ENCODE measurements at regions not wholly inside any gene's neighbourhood (a gene's known extent, or its start where the extent isn't known, plus 50 kb on each side); places are given as distances from the start of the nearest gene placed in this dataset.

GRCh38 chr6:169035385-169036240 is 218.0 kb downstream of the THBS2 start:
- Histone ChIP-seq H3K4me3 (ENCODE audit: low read depth, low read length) (no peak overlapping the region), H3K36me3 (replicated peaks) (no peaks in the 10 kb centered on the region), H3K27ac (peak overlapping the region; percentile 42), H3K27me3 (replicated peaks) (no peaks in the 10 kb centered on the region)
- in situ Hi-C loops (cut with HindIII; ENCODE audit: low pct_ligation_motif_present, low sequenced_read_pairs): no loop called here
- peak; percentile 60 for DNase-seq
- TF ChIP-seq, protein P1, sequence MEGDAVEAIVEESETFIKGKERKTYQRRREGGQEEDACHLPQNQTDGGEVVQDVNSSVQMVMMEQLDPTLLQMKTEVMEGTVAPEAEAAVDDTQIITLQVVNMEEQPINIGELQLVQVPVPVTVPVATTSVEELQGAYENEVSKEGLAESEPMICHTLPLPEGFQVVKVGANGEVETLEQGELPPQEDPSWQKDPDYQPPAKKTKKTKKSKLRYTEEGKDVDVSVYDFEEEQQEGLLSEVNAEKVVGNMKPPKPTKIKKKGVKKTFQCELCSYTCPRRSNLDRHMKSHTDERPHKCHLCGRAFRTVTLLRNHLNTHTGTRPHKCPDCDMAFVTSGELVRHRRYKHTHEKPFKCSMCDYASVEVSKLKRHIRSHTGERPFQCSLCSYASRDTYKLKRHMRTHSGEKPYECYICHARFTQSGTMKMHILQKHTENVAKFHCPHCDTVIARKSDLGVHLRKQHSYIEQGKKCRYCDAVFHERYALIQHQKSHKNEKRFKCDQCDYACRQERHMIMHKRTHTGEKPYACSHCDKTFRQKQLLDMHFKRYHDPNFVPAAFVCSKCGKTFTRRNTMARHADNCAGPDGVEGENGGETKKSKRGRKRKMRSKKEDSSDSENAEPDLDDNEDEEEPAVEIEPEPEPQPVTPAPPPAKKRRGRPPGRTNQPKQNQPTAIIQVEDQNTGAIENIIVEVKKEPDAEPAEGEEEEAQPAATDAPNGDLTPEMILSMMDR (IDR thresholded peaks at IDR 0.05; ENCODE audit: low read depth, low read length, missing control alignments): no peak

DNA sequence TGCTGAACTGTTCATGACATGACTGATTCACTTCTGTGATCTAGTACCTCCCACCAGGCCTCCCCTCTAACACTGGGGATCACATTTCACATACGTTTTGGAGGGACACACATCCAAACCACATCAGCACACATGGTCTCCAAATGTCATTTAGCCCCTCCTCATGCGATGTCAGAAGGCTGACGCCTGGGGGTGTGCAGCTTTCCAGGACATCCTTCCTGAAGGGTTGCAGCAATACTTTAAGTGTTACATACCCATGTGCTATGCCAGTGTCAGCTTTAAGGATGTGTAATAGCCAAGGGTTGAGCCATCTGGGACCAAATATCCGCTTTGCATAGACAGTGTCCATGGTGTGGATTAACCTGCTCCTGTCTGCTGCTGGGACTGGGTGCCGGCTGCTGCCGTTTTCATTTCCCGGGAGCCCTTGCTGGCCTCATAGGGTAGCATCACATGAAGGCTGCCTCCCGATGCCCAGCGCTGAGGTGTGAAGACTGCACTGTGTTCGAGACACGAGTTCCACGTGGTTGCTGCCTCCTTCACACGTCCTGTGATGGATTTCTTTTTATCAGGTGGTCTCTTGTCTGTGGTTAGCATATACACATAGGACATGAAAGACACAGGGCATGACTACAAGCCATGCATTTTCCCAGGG is 219.0 kb downstream of the THBS2 start:
- H3K4me3 ChIP-seq (ENCODE audit: low read depth, low read length): no peak overlapping the region
- TF ChIP-seq, protein P1 (IDR thresholded peaks at IDR 0.05; ENCODE audit: low read depth, low read length, missing control alignments): no peak
- in situ Hi-C loops (cut with HindIII; ENCODE audit: low pct_ligation_motif_present, low sequenced_read_pairs): no loop called here

DNA sequence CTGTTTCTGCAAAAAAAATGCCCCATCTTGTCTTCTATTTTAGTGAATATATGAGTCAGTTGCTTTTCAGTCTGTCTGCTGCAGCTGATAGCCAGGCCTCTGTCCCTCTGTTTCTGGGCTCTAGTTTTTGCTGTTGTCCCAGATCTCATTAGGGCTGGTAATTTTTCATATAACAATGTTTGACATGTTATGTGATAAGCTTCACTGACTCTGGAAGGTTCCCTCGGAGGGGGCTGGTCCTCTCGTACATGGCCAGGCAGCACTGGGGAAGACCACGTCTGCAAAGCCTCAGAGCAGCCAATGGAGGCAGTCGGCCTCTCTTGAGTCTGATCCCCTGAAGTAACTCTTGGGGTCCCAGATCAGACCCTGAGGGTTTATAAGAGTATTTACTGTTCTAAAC is 223.8 kb downstream of the THBS2 start:
- H3K4me3 ChIP-seq (ENCODE audit: low read depth, low read length): no peak overlapping the region
- in situ Hi-C loops (cut with HindIII; ENCODE audit: low pct_ligation_motif_present, low sequenced_read_pairs): no loop called here
- TF ChIP-seq, protein P1 (IDR thresholded peaks at IDR 0.05; ENCODE audit: low read depth, low read length, missing control alignments): no peak

More for the DNA sequence above, 219.0 kb downstream of the THBS2 start:
- Histone ChIP-seq H3K27ac (peak overlapping the region; percentile 42), H3K27me3 (replicated peaks) (no peaks in the 10 kb centered on the region), H3K36me3 (replicated peaks) (no peaks in the 10 kb centered on the region)
- no peak for DNase-seq

GRCh38 chr6:169028343-169028742 is 225.3 kb downstream of the THBS2 start:
- H3K36me3 ChIP-seq (replicated peaks): no peaks in the 10 kb centered on the region
- H3K27ac ChIP-seq: no peak overlapping the region
- no peak for DNase-seq
- no peak overlapping the region for H3K4me3 ChIP-seq (ENCODE audit: low read depth, low read length)
- in situ Hi-C loops (cut with HindIII; ENCODE audit: low pct_ligation_motif_present, low sequenced_read_pairs): no loop called here
- H3K27me3 ChIP-seq (replicated peaks): no peaks in the 10 kb centered on the region
- TF ChIP-seq, protein P1 (IDR thresholded peaks at IDR 0.05; ENCODE audit: low read depth, low read length, missing control alignments): no peak

More for the DNA sequence above, 223.8 kb downstream of the THBS2 start:
- no peak for DNase-seq
- no peaks in the 10 kb centered on the region for H3K36me3 ChIP-seq (replicated peaks)
- H3K27me3 ChIP-seq (replicated peaks): no peaks in the 10 kb centered on the region
- H3K27ac ChIP-seq: no peak overlapping the region

DNA sequence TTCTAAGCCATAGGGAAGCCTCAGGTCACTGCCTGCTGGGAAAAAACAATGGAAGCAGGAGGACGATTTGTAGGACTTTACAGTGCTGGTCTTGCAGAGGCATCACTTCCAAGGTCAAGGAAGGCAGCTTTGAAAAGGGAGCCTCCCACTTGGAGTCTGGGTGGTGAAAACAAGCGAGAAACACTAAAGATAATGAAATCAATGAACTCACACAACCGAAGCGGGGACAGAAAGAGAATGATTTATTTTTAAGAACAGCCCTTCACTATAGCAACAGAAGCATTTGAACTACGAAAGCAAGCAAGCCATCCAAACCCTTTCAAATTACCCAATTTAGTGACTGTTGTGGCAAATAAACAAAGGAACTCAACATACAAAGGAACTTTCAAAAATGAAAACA is 227.5 kb downstream of the THBS2 start:
- DNase-seq: no peak
- TF ChIP-seq, protein P1 (IDR thresholded peaks at IDR 0.05; ENCODE audit: low read depth, low read length, missing control alignments): no peak
- H3K36me3 ChIP-seq (replicated peaks): no peaks in the 10 kb centered on the region
- no peaks in the 10 kb centered on the region for H3K27me3 ChIP-seq (replicated peaks)
- no peak overlapping the region for H3K4me3 ChIP-seq (ENCODE audit: low read depth, low read length)
- in situ Hi-C loops (cut with HindIII; ENCODE audit: low pct_ligation_motif_present, low sequenced_read_pairs): no loop called here
- no peak overlapping the region for H3K27ac ChIP-seq

All from brain microvascular endothelial cell (primary cell).